GM12891 (cell line): ENCODE measurements at regions not wholly inside any gene's neighbourhood (a gene's known extent, or its start where the extent isn't known, plus 50 kb on each side); places are given as distances from the start of the nearest gene placed in this dataset.

Experiments used
- POLR2A ChIP-seq: IDR thresholded peaks from 2 replicates; pipeline ENCODE4 v1.6.1; 2011; ENCODE audit warnings: low read depth, low read length, control low read depth
- TAF1 ChIP-seq: IDR thresholded peaks from 2 replicates; pipeline ENCODE4 v1.6.1; 2011; ENCODE audit warnings: low read depth, low read length, control low read depth

DNA sequence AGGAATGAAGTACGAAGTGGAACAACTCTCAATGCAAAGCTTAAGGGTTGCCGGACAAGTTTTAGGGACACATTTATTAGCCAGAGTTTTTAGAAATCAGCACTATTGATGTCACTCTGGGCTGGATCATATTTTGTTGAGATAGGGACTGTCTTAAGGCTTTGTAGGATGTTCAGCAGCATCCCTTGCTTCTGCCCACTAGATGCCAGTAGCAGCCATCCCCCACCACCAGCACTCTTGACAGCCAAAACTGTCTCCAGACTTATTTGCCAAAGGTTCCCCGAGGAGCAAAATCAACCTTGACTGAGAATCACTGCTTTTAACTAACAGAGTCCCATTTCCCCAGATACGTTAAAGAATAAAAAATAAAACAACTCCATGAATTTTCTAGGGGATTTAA is 1497.3 kb downstream of the STIM2 start:
- TF ChIP-seq POLR2A: no peak
- no peak for TF ChIP-seq TAF1
